ENCODE measurements at regions not wholly inside any gene's neighbourhood (a gene's known extent, or its start where the extent isn't known, plus 50 kb on each side); places are given as distances from the start of the nearest gene placed in this dataset.

- TF ChIP-seq CTCF (IDR thresholded peaks at IDR 0.05) (no peak), MAX (IDR thresholded peaks at IDR 0.05; ENCODE audit: low read depth) (no peak), REST (IDR thresholded peaks at IDR 0.05; ENCODE audit: low read depth, low read length) (no peak), GABPA (IDR thresholded peaks at IDR 0.05; ENCODE audit: low read depth) (no peak), TAF1 (IDR thresholded peaks at IDR 0.05; ENCODE audit: borderline replicate concordance, low read depth, low read length) (no peak), EP300 (IDR thresholded peaks at IDR 0.05; ENCODE audit: borderline replicate concordance in 1 of 2, low read depth in 1 of 2, low read length in 1 of 2) (no peak), ZBTB33 (IDR thresholded peaks at IDR 0.05; ENCODE audit: borderline replicate concordance, low read depth) (no peak), TCF12 (IDR thresholded peaks at IDR 0.05) (no peak)
These were observed 535.8 kb downstream of the TBL1XR1 start for GRCh38 chr3:176661432-176661964.

Measured in SK-N-SH (cell line).